Activated CD8-positive, alpha-beta T cell treated with anti-CD3 and anti-CD28 coated beads, Interleukin-2, amount 10 ng/mL, durations not matched to agents 7 days and 5 days (primary cell): ENCODE measurements at regions not wholly inside any gene's neighbourhood (a gene's known extent, or its start where the extent isn't known, plus 50 kb on each side); places are given as distances from the start of the nearest gene placed in this dataset.

Experiments
- ATAC-seq: fragments of 150-1000 bp; cut with Tn5 transposase; one replicate; pipeline ENCODE4 v1.10.0; 2021; ENCODE audit warnings: moderate library complexity
- CTCF ChIA-PET: fragments of 350-600 bp; sonication (Branson Sonifier 250); formaldehyde crosslinking; loops from one replicate; lab custom pipeline; 2021; ENCODE audit warnings: antibody characterized with exemption; lab: Charles Lee
- POLR2A ChIA-PET: fragments of 350-600 bp; sonication (Branson Sonifier 250); formaldehyde crosslinking; loops from one replicate; lab custom pipeline; 2021; ENCODE audit warnings: antibody characterized with exemption; lab: Charles Lee
- DNase-seq: peaks from one replicate; pipeline ENCODE4 v3.0.0-alpha.2; 2020
- H3K27ac Mint-ChIP-seq: one replicate; pipeline ENCODE4 v1.8.0; 2021; ENCODE audit warnings: mild to moderate bottlenecking, mixed read lengths
- H3K27me3 Mint-ChIP-seq: one replicate; pipeline ENCODE4 v1.8.0; 2021; ENCODE audit warnings: low read depth, mixed read lengths
- H3K36me3 Mint-ChIP-seq: one replicate; pipeline ENCODE4 v1.8.0; 2021; ENCODE audit warnings: low read depth, mixed read lengths
- H3K4me1 Mint-ChIP-seq: one replicate; pipeline ENCODE4 v1.8.0; 2021; ENCODE audit warnings: low read depth, mixed read lengths
- H3K4me3 Mint-ChIP-seq: one replicate; pipeline ENCODE4 v1.8.0; 2021; ENCODE audit warnings: mild to moderate bottlenecking, mixed read lengths
- H3K9me3 Mint-ChIP-seq: one replicate; pipeline ENCODE4 v1.8.0; 2022; ENCODE audit warnings: mixed read lengths; ENCODE audit not compliant: insufficient read depth

DNA sequence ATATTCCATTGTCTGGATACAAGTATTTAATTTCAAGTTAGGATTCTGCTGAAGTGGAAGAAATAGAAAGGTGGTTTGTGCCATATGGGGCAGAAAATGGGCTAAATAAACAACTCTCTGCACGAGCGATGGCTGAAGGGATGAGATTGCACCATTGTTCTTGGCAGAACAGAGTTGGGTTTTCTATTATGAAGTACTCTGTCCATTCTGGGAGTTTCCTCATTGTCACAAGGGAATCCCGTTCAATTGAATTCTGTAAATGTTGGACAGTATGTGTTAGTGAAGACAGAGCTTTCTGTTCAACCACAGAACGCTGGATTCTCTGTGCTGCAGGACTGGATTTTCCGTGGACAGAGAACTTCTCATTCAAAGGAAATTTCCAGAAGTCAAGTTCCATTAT, 345.5 kb upstream of the PRICKLE1 start:
- POLR2A ChIA-PET = no interaction called here
- Mint-ChIP-seq H3K36me3 (no peaks in the 10 kb centered on the region), H3K4me3 (no peak overlapping the region), H3K4me1 (no peaks in the 10 kb centered on the region), H3K27me3 (no peaks in the 10 kb centered on the region), H3K27ac (no peak overlapping the region), H3K9me3 (no peaks in the 10 kb centered on the region)
- no peak for DNase-seq
- no peak for ATAC-seq
- CTCF ChIA-PET = no interaction called here

GRCh38 chr12:42933461-42934081, 344.0 kb upstream of the PRICKLE1 start:
- no peaks in the 10 kb centered on the region for H3K27me3 Mint-ChIP-seq
- DNase-seq (no peak), ATAC-seq (no peak)
- no peaks in the 10 kb centered on the region for H3K4me1 Mint-ChIP-seq
- H3K9me3 Mint-ChIP-seq = no peaks in the 10 kb centered on the region
- no peaks in the 10 kb centered on the region for H3K36me3 Mint-ChIP-seq
- POLR2A ChIA-PET = no interaction called here
- CTCF ChIA-PET = no interaction called here
- H3K27ac Mint-ChIP-seq = no peak overlapping the region
- H3K4me3 Mint-ChIP-seq = no peak overlapping the region

GRCh38 chr12:42932936-42933335, 343.4 kb upstream of the PRICKLE1 start:
- Mint-ChIP-seq H3K27ac (no peak overlapping the region), H3K4me1 (no peaks in the 10 kb centered on the region), H3K27me3 (no peaks in the 10 kb centered on the region), H3K36me3 (no peaks in the 10 kb centered on the region), H3K9me3 (no peaks in the 10 kb centered on the region), H3K4me3 (no peak overlapping the region)
- DNase-seq (no peak), ATAC-seq (no peak)
- ChIA-PET POLR2A (no interaction called here), CTCF (no interaction called here)

DNA sequence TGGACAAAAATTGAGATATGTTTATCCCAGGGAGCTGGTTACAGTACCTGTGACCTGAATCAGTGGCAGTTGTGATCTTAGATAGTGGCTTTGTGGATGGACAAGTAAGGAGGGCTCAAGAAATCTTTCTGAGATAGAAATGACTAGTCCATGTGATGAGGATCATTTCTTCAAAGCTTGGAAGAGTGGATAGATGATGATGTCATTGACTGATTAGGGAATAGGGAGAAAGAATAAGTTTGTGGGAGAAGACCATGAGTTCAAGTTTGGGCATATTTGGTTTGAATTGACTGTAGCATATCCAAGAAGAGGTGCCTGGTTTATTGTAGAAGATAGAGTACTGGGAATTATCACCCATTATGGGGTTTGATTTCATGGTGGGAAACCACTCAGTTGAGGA, 336.7 kb upstream of the PRICKLE1 start:
- ChIA-PET CTCF (no interaction called here), POLR2A (interaction anchor here (0.6 kb wide), 1 partner anchor 19 kb away, joined by 4 read pairs; no protein-coding TSS in a partner anchor)
- Mint-ChIP-seq H3K9me3 (no peaks in the 10 kb centered on the region), H3K27me3 (no peaks in the 10 kb centered on the region), H3K4me3 (no peak overlapping the region), H3K4me1 (no peaks in the 10 kb centered on the region), H3K27ac (no peak overlapping the region), H3K36me3 (no peaks in the 10 kb centered on the region)
- ATAC-seq (no peak), DNase-seq (no peak)

DNA sequence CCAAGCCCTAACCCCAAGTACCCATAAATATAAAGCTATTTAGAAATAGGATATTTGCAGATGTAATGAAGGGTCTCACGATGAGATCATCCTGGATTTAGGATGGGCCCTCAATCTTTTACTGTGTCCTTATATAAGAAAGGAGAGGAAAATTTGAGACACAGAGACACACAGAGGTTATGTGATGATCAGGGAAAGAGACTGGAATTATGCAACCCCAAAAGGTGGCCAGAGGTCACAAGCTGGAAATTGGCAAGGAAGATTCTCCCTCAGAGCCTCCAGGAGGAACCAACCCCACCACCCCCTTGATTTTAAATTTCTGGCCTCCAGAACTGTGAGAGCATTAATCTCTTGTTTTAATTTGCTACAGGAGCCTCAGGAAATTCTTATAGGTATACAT, 334.9 kb upstream of the PRICKLE1 start:
- ATAC-seq (no peak), DNase-seq (no peak)
- CTCF ChIA-PET = no interaction called here
- Mint-ChIP-seq H3K27me3 (no peaks in the 10 kb centered on the region), H3K4me1 (no peaks in the 10 kb centered on the region), H3K4me3 (no peak overlapping the region), H3K27ac (no peak overlapping the region), H3K36me3 (no peaks in the 10 kb centered on the region), H3K9me3 (no peaks in the 10 kb centered on the region)
- POLR2A ChIA-PET = no interaction called here

DNA sequence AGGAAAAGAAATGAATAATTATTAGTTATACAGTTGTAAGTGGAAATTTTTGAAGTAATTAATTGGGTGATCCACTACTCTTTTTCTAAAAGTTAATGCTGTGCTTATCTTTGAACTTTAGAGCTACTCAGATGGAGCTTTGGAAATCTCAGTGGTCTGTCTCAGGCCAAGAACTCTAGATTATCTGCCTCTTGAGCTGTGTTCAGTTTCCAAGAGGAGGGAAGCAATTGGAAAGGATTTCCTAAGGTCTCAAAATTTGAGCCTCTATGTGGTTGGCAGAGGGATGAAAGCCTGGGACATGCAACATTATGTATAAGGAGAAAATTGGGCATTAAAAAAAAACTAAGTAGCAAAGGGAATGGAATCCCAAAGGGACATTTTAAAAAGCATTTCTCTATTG, 334.0 kb upstream of the PRICKLE1 start:
- H3K36me3 Mint-ChIP-seq = no peaks in the 10 kb centered on the region
- ATAC-seq = no peak

GRCh38 chr12:42923156-42923555, 333.6 kb upstream of the PRICKLE1 start:
- no peak overlapping the region for H3K27ac Mint-ChIP-seq
- ChIA-PET CTCF (no interaction called here), POLR2A (no interaction called here)
- no peak for ATAC-seq
- H3K36me3 Mint-ChIP-seq = no peaks in the 10 kb centered on the region
- no peak for DNase-seq
- H3K9me3 Mint-ChIP-seq = no peaks in the 10 kb centered on the region
- H3K4me3 Mint-ChIP-seq = no peak overlapping the region
- no peaks in the 10 kb centered on the region for H3K4me1 Mint-ChIP-seq
- H3K27me3 Mint-ChIP-seq = no peaks in the 10 kb centered on the region

More for the DNA sequence above, 334.0 kb upstream of the PRICKLE1 start:
- Mint-ChIP-seq H3K27me3 (no peaks in the 10 kb centered on the region), H3K4me3 (no peak overlapping the region), H3K4me1 (no peaks in the 10 kb centered on the region), H3K27ac (no peak overlapping the region), H3K9me3 (no peaks in the 10 kb centered on the region)
- ChIA-PET POLR2A (interaction anchor here (0.5 kb wide), 1 partner anchor 33 kb away, joined by 3 read pairs; no protein-coding TSS in a partner anchor), CTCF (no interaction called here)
- DNase-seq = no peak

DNA sequence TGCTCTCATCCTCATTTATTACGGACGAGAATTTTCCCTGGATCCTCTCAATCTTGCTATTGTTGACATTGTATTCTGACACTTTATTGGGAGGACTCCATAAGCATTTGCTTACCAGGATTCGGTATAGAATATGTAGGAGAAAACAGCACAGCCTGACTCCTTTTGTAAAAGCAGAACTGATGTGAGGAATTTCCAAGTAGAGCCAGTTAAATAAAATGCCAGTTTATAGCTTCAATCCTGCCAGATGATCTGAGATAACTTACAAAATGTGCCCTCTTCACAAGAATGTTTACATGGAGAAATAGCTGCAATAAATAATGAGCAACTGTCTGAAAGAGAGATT, 332.9 kb upstream of the PRICKLE1 start:
- Mint-ChIP-seq H3K4me1 (no peaks in the 10 kb centered on the region), H3K4me3 (no peak overlapping the region), H3K9me3 (no peaks in the 10 kb centered on the region)

GRCh38 chr12:42921741-42922504, 332.4 kb upstream of the PRICKLE1 start:
- Mint-ChIP-seq H3K27ac (no peak overlapping the region), H3K36me3 (no peaks in the 10 kb centered on the region), H3K9me3 (no peaks in the 10 kb centered on the region), H3K27me3 (no peaks in the 10 kb centered on the region), H3K4me1 (no peaks in the 10 kb centered on the region), H3K4me3 (no peak overlapping the region)
- DNase-seq = no peak
- ChIA-PET POLR2A (no interaction called here), CTCF (no interaction called here)
- ATAC-seq = no peak

More for the DNA sequence above, 332.9 kb upstream of the PRICKLE1 start:
- no peak for ATAC-seq
- Mint-ChIP-seq H3K27me3 (no peaks in the 10 kb centered on the region), H3K27ac (no peak overlapping the region), H3K36me3 (no peaks in the 10 kb centered on the region)
- ChIA-PET CTCF (no interaction called here), POLR2A (no interaction called here)
- DNase-seq = no peak

DNA sequence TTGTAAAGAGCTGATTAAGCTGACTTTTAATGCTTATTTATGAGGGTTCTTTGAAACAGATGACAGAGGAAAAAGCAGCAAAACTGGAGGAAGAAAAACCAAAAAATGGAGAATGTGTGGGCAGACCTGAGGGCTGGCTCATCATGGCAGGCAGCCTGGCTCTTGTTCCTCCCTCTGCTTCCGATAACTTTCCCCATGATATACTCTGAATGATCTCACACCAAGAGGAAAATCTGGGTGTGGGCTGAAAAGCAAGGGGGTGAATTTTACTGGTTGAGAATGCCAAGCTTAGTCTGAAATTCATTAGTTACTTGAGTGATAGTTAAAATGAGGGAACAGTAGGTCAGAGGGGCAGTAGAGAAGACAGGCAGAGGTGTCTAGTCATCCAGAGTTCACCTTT, 330.1 kb upstream of the PRICKLE1 start:
- no peak overlapping the region for H3K4me3 Mint-ChIP-seq
- H3K36me3 Mint-ChIP-seq = no peaks in the 10 kb centered on the region
- POLR2A ChIA-PET = no interaction called here
- no peaks in the 10 kb centered on the region for H3K27me3 Mint-ChIP-seq
- H3K27ac Mint-ChIP-seq = no peak overlapping the region
- ATAC-seq (no peak), DNase-seq (no peak)
- no peaks in the 10 kb centered on the region for H3K9me3 Mint-ChIP-seq
- no peaks in the 10 kb centered on the region for H3K4me1 Mint-ChIP-seq
- CTCF ChIA-PET = no interaction called here

DNA sequence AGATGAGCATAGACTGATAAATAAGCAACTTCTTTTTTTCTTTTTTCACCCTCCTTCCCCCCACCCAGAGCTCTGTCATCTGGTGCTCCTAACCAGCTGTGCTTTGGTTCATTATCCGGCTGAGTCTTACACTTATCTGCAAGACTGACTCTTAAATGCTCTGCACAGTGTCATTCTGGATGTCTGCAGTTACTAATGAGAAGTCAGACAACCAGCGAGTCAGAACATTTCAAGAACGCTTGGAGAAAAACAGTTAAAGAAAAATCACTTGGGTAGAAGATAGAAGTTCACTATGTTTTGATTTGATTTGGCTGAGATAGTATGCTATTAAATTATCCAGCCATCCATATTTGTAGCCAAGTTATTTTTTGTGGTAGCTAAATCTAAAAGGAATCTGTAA, 328.9 kb upstream of the PRICKLE1 start:
- Mint-ChIP-seq H3K27ac (no peak overlapping the region), H3K9me3 (no peaks in the 10 kb centered on the region), H3K27me3 (no peaks in the 10 kb centered on the region), H3K4me1 (no peaks in the 10 kb centered on the region), H3K36me3 (no peaks in the 10 kb centered on the region), H3K4me3 (no peak overlapping the region)
- DNase-seq (no peak), ATAC-seq (no peak)
- CTCF ChIA-PET = no interaction called here
- POLR2A ChIA-PET = no interaction called here

- POLR2A ChIA-PET = no interaction called here
- DNase-seq (no peak), ATAC-seq (no peak)
- H3K27me3 Mint-ChIP-seq = no peaks in the 10 kb centered on the region
- CTCF ChIA-PET = interaction anchor here (1.0 to 1.4 kb wide), 2 partner anchors 9 to 22 kb away, joined by 3 read pairs; no protein-coding TSS in a partner anchor
- H3K9me3 Mint-ChIP-seq = no peaks in the 10 kb centered on the region
- no peaks in the 10 kb centered on the region for H3K36me3 Mint-ChIP-seq
- no peak overlapping the region for H3K4me3 Mint-ChIP-seq
- H3K27ac Mint-ChIP-seq = no peak overlapping the region
- H3K4me1 Mint-ChIP-seq = no peaks in the 10 kb centered on the region
These were observed 326.6 kb upstream of the PRICKLE1 start for GRCh38 chr12:42916143-42916542.
